GM10847 (cell line): ENCODE measurements at regions not wholly inside any gene's neighbourhood (a gene's known extent, or its start where the extent isn't known, plus 50 kb on each side); places are given as distances from the start of the nearest gene placed in this dataset.

Experiments
- POLR2A ChIP-seq: IDR thresholded peaks from 2 replicates; pipeline ENCODE4 v1.6.1; 2011; ENCODE audit not compliant: insufficient read length; ENCODE audit errors: extremely low read depth

- TF ChIP-seq POLR2A: no peak
Measured at GRCh38 chr4:112859456-112860184, 189.8 kb upstream of the ANK2 start.

- no peak for TF ChIP-seq POLR2A
Measured at GRCh38 chr4:112860830-112861690, 188.4 kb upstream of the ANK2 start.

GRCh38 chr4:112861691-112862674 lies 187.5 kb upstream of the ANK2 start:
- TF ChIP-seq POLR2A: no peak

GRCh38 chr4:112865443-112865842 lies 184.0 kb upstream of the ANK2 start:
- no peak for TF ChIP-seq POLR2A

- TF ChIP-seq POLR2A: no peak
Measured at GRCh38 chr4:112876316-112876715, 173.1 kb upstream of the ANK2 start.

GRCh38 chr4:112881842-112882241 lies 167.6 kb upstream of the ANK2 start:
- no peak for TF ChIP-seq POLR2A

- no peak for TF ChIP-seq POLR2A
Measured at GRCh38 chr4:112882286-112882685, 167.2 kb upstream of the ANK2 start.

GRCh38 chr4:112884406-112884805 lies 165.0 kb upstream of the ANK2 start:
- TF ChIP-seq POLR2A: no peak

GRCh38 chr4:112885897-112886296 lies 163.6 kb upstream of the ANK2 start:
- TF ChIP-seq POLR2A: no peak

GRCh38 chr4:112888622-112889021 lies 160.8 kb upstream of the ANK2 start:
- TF ChIP-seq POLR2A: no peak

- TF ChIP-seq POLR2A: no peak
Measured at GRCh38 chr4:112889199-112889598, 160.3 kb upstream of the ANK2 start.

GRCh38 chr4:112889619-112890527 lies 159.6 kb upstream of the ANK2 start:
- TF ChIP-seq POLR2A: no peak

- TF ChIP-seq POLR2A: no peak
Measured at GRCh38 chr4:112894480-112894879, 155.0 kb upstream of the ANK2 start.

- no peak for TF ChIP-seq POLR2A
Measured at GRCh38 chr4:112894951-112895350, 154.5 kb upstream of the ANK2 start.
